ENCODE measurements at regions not wholly inside any gene's neighbourhood (a gene's known extent, or its start where the extent isn't known, plus 50 kb on each side); places are given as distances from the start of the nearest gene placed in this dataset.

- Histone ChIP-seq H4K20me1 (ENCODE audit: insufficient read depth, low read length) (no peaks in the 10 kb centered on the region), H3K27me3 (ENCODE audit: low read depth, low read length) (no peaks in the 10 kb centered on the region), H3K27ac (ENCODE audit: low read length) (no peak overlapping the region), H3K79me2 (ENCODE audit: low read length) (no peaks in the 10 kb centered on the region), H3K36me3 (replicated peaks; ENCODE audit: low read depth, low read length) (no peaks in the 10 kb centered on the region), H3K9ac (ENCODE audit: low read length) (no peak overlapping the region), H3K4me2 (ENCODE audit: low read length) (no peak overlapping the region), H3K9me3 (ENCODE audit: insufficient read depth, low read length) (no peaks in the 10 kb centered on the region), H3K4me3 (ENCODE audit: low read length) (no peak overlapping the region), H2AFZ (ENCODE audit: low read depth, low read length) (no peak overlapping the region), H3K4me1 (ENCODE audit: low read length) (no peaks in the 10 kb centered on the region)
- TF ChIP-seq CTCF (IDR thresholded peaks at IDR 0.05; ENCODE audit: low read depth, low read length) = no peak
- TF ChIP-seq EZH2phosphoT487 (IDR thresholded peaks at IDR 0.05; ENCODE audit: low read depth) = no peak
Observed at GRCh38 chr9:115400796-115401195, 282.8 kb upstream of the TNC start.

- Histone ChIP-seq H4K20me1 (ENCODE audit: insufficient read depth, low read length) (no peaks in the 10 kb centered on the region), H3K27ac (ENCODE audit: low read length) (no peak overlapping the region), H3K36me3 (replicated peaks; ENCODE audit: low read depth, low read length) (no peaks in the 10 kb centered on the region), H3K27me3 (ENCODE audit: low read depth, low read length) (no peaks in the 10 kb centered on the region), H3K79me2 (ENCODE audit: low read length) (no peaks in the 10 kb centered on the region), H2AFZ (ENCODE audit: low read depth, low read length) (no peak overlapping the region), H3K9ac (ENCODE audit: low read length) (no peak overlapping the region), H3K4me3 (ENCODE audit: low read length) (no peak overlapping the region), H3K9me3 (ENCODE audit: insufficient read depth, low read length) (no peaks in the 10 kb centered on the region), H3K4me2 (ENCODE audit: low read length) (no peak overlapping the region), H3K4me1 (ENCODE audit: low read length) (no peaks in the 10 kb centered on the region)
- no peak for TF ChIP-seq CTCF (IDR thresholded peaks at IDR 0.05; ENCODE audit: low read depth, low read length)
- no peak for TF ChIP-seq EZH2phosphoT487 (IDR thresholded peaks at IDR 0.05; ENCODE audit: low read depth)
Observed at GRCh38 chr9:115401756-115402327, 283.9 kb upstream of the TNC start.

GRCh38 chr9:115403753-115404152 is 285.8 kb upstream of the TNC start:
- H3K4me2 ChIP-seq (ENCODE audit: low read length) = no peak overlapping the region
- no peaks in the 10 kb centered on the region for H3K79me2 ChIP-seq (ENCODE audit: low read length)
- no peaks in the 10 kb centered on the region for H3K36me3 ChIP-seq (replicated peaks; ENCODE audit: low read depth, low read length)
- H3K9ac ChIP-seq (ENCODE audit: low read length) = no peak overlapping the region
- no peaks in the 10 kb centered on the region for H3K9me3 ChIP-seq (ENCODE audit: insufficient read depth, low read length)
- H4K20me1 ChIP-seq (ENCODE audit: insufficient read depth, low read length) = no peaks in the 10 kb centered on the region
- no peak for TF ChIP-seq CTCF (IDR thresholded peaks at IDR 0.05; ENCODE audit: low read depth, low read length)
- no peak for TF ChIP-seq EZH2phosphoT487 (IDR thresholded peaks at IDR 0.05; ENCODE audit: low read depth)
- no peak overlapping the region for H2AFZ ChIP-seq (ENCODE audit: low read depth, low read length)
- no peaks in the 10 kb centered on the region for H3K27me3 ChIP-seq (ENCODE audit: low read depth, low read length)
- no peaks in the 10 kb centered on the region for H3K4me1 ChIP-seq (ENCODE audit: low read length)
- no peak overlapping the region for H3K4me3 ChIP-seq (ENCODE audit: low read length)
- H3K27ac ChIP-seq (ENCODE audit: low read length) = no peak overlapping the region

GRCh38 chr9:115404311-115404710 is 286.4 kb upstream of the TNC start:
- Histone ChIP-seq H3K27me3 (ENCODE audit: low read depth, low read length) (no peaks in the 10 kb centered on the region), H4K20me1 (ENCODE audit: insufficient read depth, low read length) (no peaks in the 10 kb centered on the region), H3K27ac (ENCODE audit: low read length) (no peak overlapping the region), H3K36me3 (replicated peaks; ENCODE audit: low read depth, low read length) (no peaks in the 10 kb centered on the region), H3K4me2 (ENCODE audit: low read length) (no peak overlapping the region), H3K4me1 (ENCODE audit: low read length) (no peaks in the 10 kb centered on the region), H3K9me3 (ENCODE audit: insufficient read depth, low read length) (no peaks in the 10 kb centered on the region), H2AFZ (ENCODE audit: low read depth, low read length) (no peak overlapping the region), H3K79me2 (ENCODE audit: low read length) (no peaks in the 10 kb centered on the region), H3K9ac (ENCODE audit: low read length) (no peak overlapping the region), H3K4me3 (ENCODE audit: low read length) (no peak overlapping the region)
- TF ChIP-seq EZH2phosphoT487 (IDR thresholded peaks at IDR 0.05; ENCODE audit: low read depth) = no peak
- TF ChIP-seq CTCF (IDR thresholded peaks at IDR 0.05; ENCODE audit: low read depth, low read length) = no peak

Measured in OCI-LY3 (cell line).